BLaER1 treated with 17β-estradiol and CSF1 and Interleukin-3, amounts not matched to agents 10 nM and 100 nM (cell line): ENCODE measurements at regions not wholly inside any gene's neighbourhood (a gene's known extent, or its start where the extent isn't known, plus 50 kb on each side); places are given as distances from the start of the nearest gene placed in this dataset.
"Not testable (repeated sequence)": the region's sequence is repeated elsewhere in the genome, so short reads cannot be mapped to it uniquely, and the experiment has no call there.

Source experiments
- H3K27ac ChIP-seq, 11 experiments: shearing (Covaris generic); formaldehyde crosslinking; 2 replicates each; pipeline ENCODE4 v1.8.1; 2022
- H3K27me3 ChIP-seq, 11 experiments: shearing (Covaris generic); formaldehyde crosslinking; 2 replicates each; pipeline ENCODE4 v1.8.1; 2022
- H3K36me3 ChIP-seq, 11 experiments: shearing (Covaris generic); formaldehyde crosslinking; 2 replicates each; pipeline ENCODE4 v1.8.1; 2022
- H3K4me1 ChIP-seq, 10 experiments: shearing (Covaris generic); formaldehyde crosslinking; 2 replicates each; pipeline ENCODE4 v1.8.1; 2022
- H3K4me2 ChIP-seq, 11 experiments: shearing (Covaris generic); formaldehyde crosslinking; 2 replicates each; pipeline ENCODE4 v1.8.1; 2022
- H3K4me3 ChIP-seq, 10 experiments: shearing (Covaris generic); formaldehyde crosslinking; 2 replicates each; pipeline ENCODE4 v1.8.1; 2022
- H3K9ac ChIP-seq, 11 experiments: shearing (Covaris generic); formaldehyde crosslinking; 2 replicates each; pipeline ENCODE4 v1.8.1; 2022
- H3K9me3 ChIP-seq, 11 experiments: shearing (Covaris generic); formaldehyde crosslinking; replicated peaks in 1 of 11; 2 replicates each; pipeline ENCODE4 v1.8.1; 2022
- H4K20me1 ChIP-seq, 11 experiments: shearing (Covaris generic); formaldehyde crosslinking; 2 replicates each; pipeline ENCODE4 v1.8.1; 2022
- Cebpa-rat ChIP-seq, 11 experiments: shearing (Covaris generic); IDR thresholded peaks; 2 replicates each; pipeline ENCODE4 v1.8.1; 2022

GRCh38 chr5:118434522-118434921 lies 553.8 kb downstream of the DTWD2 start:
- no peak for TF ChIP-seq Cebpa-rat (IDR thresholded peaks at IDR 0.05)
- no peak overlapping the region for H3K27ac ChIP-seq
- H4K20me1 ChIP-seq: no peaks in the 10 kb centered on the region
- H3K36me3 ChIP-seq: no peaks in the 10 kb centered on the region
- no peak overlapping the region for H3K9ac ChIP-seq
- H3K4me3 ChIP-seq: no peak overlapping the region
- H3K4me2 ChIP-seq: no peak overlapping the region
- H3K4me1 ChIP-seq: peaks cover 0 to under 1% (median 0%) of the 10 kb centered on the region in 10 experiments; a peak in 2 of 20 replicates
- H3K27me3 ChIP-seq: no peaks in the 10 kb centered on the region
- no peaks in the 10 kb centered on the region for H3K9me3 ChIP-seq

DNA sequence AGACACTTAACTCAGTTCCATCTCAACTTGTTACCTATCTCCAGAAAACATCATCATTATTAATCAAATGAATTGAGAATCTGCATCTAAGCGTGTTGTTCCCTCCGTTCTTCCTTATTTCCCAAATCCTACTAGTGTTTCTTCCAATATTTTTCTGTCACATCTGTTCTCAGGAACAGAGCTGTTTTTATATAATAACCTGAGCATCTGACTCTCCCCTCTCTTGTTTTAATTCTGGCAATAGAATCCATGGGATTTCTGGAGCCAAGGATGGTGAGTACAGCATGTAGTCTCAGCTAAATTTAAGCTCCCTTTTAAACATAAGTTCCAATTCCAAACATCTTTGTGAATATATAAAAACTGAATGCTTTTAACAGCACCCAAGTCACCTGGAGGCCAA lies 558.3 kb downstream of the DTWD2 start:
- TF ChIP-seq Cebpa-rat (IDR thresholded peaks at IDR 0.05): no peak
- Histone ChIP-seq H3K36me3 (no peaks in the 10 kb centered on the region), H3K9me3 (peaks cover 0 to 12% (median 6%) of the 10 kb centered on the region in 11 experiments; a peak in 10 of 22 replicates), H3K9ac (no peak overlapping the region), H3K27me3 (no peaks in the 10 kb centered on the region), H3K4me2 (no peak overlapping the region), H4K20me1 (no peaks in the 10 kb centered on the region), H3K27ac (no peak overlapping the region), H3K4me1 (0 out of 20 replicates have a peak, but pooled peaks cover 0 to 3% (median 0%) of the 10 kb centered on the region in 10 experiments), H3K4me3 (no peak overlapping the region)

DNA sequence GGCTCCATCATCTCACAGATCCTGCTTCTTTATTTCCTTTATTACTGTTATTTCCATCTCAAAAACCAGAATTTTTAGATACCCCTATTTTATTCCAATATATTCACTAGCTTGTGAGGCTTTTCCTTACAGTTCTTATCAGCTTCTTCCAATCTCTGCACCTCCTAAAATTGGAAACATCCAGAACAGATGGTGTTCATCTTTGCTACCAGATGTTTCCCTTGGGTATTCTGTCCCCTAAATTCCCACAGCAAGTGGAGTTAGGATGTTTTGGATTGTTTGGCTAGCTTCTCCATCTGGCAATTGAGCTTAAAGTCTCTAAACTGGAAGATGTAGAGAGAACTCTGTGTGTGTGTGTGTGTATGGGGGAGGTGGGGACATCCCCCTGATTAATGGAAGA lies 580.4 kb downstream of the DTWD2 start:
- no peak for TF ChIP-seq Cebpa-rat (IDR thresholded peaks at IDR 0.05)
- H3K9ac ChIP-seq: no peak overlapping the region

GRCh38 chr5:118405650-118406061 lies 582.7 kb downstream of the DTWD2 start:
- Histone ChIP-seq H4K20me1 (no peaks in the 10 kb centered on the region), H3K36me3 (no peaks in the 10 kb centered on the region), H3K4me3 (no peak overlapping the region), H3K4me2 (no peak overlapping the region), H3K27ac (no peak overlapping the region), H3K9me3 (peaks cover 0 to 12% (median 0%) of the 10 kb centered on the region in 11 experiments; a peak in 5 of 22 replicates), H3K4me1 (no peaks in the 10 kb centered on the region), H3K27me3 (no peaks in the 10 kb centered on the region), H3K9ac (no peak overlapping the region)
- TF ChIP-seq Cebpa-rat (IDR thresholded peaks at IDR 0.05): no peak

More for the DNA sequence above, 580.4 kb downstream of the DTWD2 start:
- no peaks in the 10 kb centered on the region for H4K20me1 ChIP-seq
- H3K36me3 ChIP-seq: no peaks in the 10 kb centered on the region
- no peaks in the 10 kb centered on the region for H3K27me3 ChIP-seq
- H3K27ac ChIP-seq: no peak overlapping the region
- no peak overlapping the region for H3K4me2 ChIP-seq
- no peaks in the 10 kb centered on the region for H3K4me1 ChIP-seq
- H3K4me3 ChIP-seq: no peak overlapping the region
- peaks cover 0 to 4% (median 0%) of the 10 kb centered on the region in 11 experiments; a peak in 1 of 22 replicates for H3K9me3 ChIP-seq

DNA sequence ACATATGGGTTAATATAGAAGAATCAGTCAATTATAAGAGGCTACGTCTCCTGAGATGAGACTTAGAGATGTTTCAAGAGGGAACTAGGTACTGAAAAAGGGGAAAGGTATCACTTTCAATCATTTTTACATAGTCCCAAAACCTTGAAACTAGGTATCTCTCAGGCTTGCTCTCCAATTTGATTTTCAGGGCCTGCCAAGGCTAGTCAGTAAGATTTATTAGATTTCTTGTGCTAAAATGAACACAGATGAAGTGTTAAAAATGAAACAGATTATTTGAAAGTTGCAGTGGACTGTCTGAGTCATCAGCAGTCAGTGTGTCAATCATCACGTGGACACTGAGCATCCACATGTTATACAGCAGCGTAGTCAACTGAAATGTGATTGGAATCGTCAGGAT lies 591.1 kb downstream of the DTWD2 start:
- no peak for TF ChIP-seq Cebpa-rat (IDR thresholded peaks at IDR 0.05)
- H4K20me1 ChIP-seq: no peaks in the 10 kb centered on the region

DNA sequence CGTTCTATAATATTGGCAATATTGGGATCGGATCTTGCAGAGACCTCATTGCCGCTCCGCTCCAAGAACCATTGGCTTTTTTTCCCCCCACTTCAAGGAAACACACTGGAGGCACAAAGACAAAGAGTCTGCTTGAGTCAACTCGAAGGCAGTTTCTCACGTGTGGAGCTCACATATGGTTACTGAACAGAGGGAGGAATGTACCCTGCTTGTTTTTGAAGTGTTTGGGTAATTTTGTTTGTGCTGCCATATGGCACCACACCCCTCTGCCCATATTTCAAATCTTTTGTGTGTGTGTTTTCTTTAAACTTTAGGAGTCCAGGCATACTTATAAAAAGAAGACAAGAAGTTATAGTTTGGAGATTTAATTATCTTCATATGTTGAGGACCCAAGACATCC lies 595.9 kb downstream of the DTWD2 start:
- no peak overlapping the region for H3K27ac ChIP-seq
- no peaks in the 10 kb centered on the region for H3K9me3 ChIP-seq
- H3K36me3 ChIP-seq: no peaks in the 10 kb centered on the region
- no peaks in the 10 kb centered on the region for H3K27me3 ChIP-seq
- no peak for TF ChIP-seq Cebpa-rat (IDR thresholded peaks at IDR 0.05)
- H3K9ac ChIP-seq: no peak overlapping the region
- H4K20me1 ChIP-seq: no peaks in the 10 kb centered on the region
- no peaks in the 10 kb centered on the region for H3K4me1 ChIP-seq
- H3K4me2 ChIP-seq: no peak overlapping the region
- no peak overlapping the region for H3K4me3 ChIP-seq

More for the DNA sequence above, 591.1 kb downstream of the DTWD2 start:
- H3K9ac ChIP-seq: no peak overlapping the region
- no peak overlapping the region for H3K4me3 ChIP-seq
- H3K9me3 ChIP-seq: peaks cover 0 to 7% (median 0%) of the 10 kb centered on the region in 11 experiments; a peak in 4 of 22 replicates
- H3K27ac ChIP-seq: no peak overlapping the region
- H3K4me1 ChIP-seq: no peaks in the 10 kb centered on the region
- H3K27me3 ChIP-seq: no peaks in the 10 kb centered on the region
- H3K36me3 ChIP-seq: no peaks in the 10 kb centered on the region
- H3K4me2 ChIP-seq: no peak overlapping the region

DNA sequence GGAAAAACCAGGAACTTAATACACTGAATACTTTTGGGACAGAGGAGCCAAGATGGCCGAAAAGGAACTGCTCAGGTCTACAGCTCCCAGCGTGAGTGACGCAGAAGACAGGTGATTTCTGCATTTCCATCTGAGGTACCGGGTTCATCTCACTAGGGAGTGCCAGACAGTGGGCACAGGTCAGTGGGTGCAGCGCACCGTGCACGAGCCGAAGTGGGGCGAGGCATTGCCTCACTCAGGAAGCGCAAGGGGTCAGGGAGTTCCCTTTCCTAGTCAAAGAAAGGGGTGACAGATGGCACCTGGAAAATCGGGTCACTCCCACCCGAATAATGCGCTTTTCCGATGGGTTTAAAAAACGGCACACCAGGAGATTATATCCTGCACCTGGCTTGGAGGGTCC lies 605.4 kb downstream of the DTWD2 start:
- not testable (repeated sequence) for H3K27ac ChIP-seq, H3K4me3 ChIP-seq, H3K4me1 ChIP-seq, H3K4me2 ChIP-seq, H3K27me3 ChIP-seq, H3K36me3 ChIP-seq, H3K9ac ChIP-seq, H4K20me1 ChIP-seq, H3K9me3 ChIP-seq

DNA sequence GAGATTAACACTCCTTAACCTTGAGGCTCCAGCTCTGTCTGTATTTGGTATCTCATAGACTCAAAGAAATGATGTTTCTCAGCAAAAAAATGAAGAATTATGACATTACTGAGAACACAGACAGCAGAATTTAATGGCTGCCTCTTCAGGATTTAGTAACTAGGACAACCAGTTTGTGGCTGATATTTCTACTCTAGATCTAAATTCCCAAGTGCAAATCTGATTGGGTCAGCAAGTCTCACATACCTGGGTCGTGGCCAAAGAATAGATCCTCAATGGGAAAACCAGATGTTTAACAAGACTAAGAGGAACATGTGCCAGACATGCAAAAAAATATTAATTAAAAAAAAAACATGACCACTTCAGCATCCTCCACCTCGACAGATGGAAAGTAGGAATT lies 608.9 kb downstream of the DTWD2 start:
- TF ChIP-seq Cebpa-rat (IDR thresholded peaks at IDR 0.05): no peak
- H3K4me1 ChIP-seq: no peaks in the 10 kb centered on the region

DNA sequence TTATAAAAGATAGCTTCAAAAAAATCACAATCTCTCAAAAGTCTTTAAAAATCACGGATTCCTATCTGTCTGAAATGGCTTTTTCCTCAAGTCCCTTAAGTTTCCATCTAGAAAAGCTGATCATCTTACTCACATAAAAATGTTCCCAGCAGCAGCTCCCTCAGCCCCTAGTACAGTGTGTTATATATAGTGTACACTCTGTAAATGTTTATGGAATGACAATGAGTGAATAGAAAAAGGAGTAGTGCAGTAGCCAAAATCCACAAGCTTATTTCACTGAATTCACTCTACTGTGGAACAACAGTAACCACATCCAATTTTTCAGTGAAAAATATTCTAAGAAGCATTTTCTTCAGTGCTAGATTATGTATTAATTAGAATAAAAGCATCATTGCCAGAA lies 609.4 kb downstream of the DTWD2 start:
- H3K36me3 ChIP-seq: no peaks in the 10 kb centered on the region
- no peak overlapping the region for H3K27ac ChIP-seq
- H3K4me1 ChIP-seq: no peaks in the 10 kb centered on the region
- no peak overlapping the region for H3K4me2 ChIP-seq
- H3K9me3 ChIP-seq: no peaks in the 10 kb centered on the region
- H4K20me1 ChIP-seq: no peaks in the 10 kb centered on the region
- H3K27me3 ChIP-seq: no peaks in the 10 kb centered on the region
- H3K4me3 ChIP-seq: no peak overlapping the region
- TF ChIP-seq Cebpa-rat (IDR thresholded peaks at IDR 0.05): no peak
- H3K9ac ChIP-seq: no peak overlapping the region

More for the DNA sequence above, 608.9 kb downstream of the DTWD2 start:
- Histone ChIP-seq H3K9ac (no peak overlapping the region), H3K4me3 (no peak overlapping the region), H3K27me3 (no peaks in the 10 kb centered on the region), H4K20me1 (no peaks in the 10 kb centered on the region), H3K9me3 (no peaks in the 10 kb centered on the region), H3K4me2 (no peak overlapping the region), H3K27ac (no peak overlapping the region), H3K36me3 (no peaks in the 10 kb centered on the region)

- Histone ChIP-seq H3K4me2 (no peak overlapping the region), H3K36me3 (no peaks in the 10 kb centered on the region), H3K4me3 (no peak overlapping the region), H3K27ac (no peak overlapping the region), H3K9me3 (no peaks in the 10 kb centered on the region), H3K27me3 (no peaks in the 10 kb centered on the region), H3K9ac (no peak overlapping the region), H4K20me1 (no peaks in the 10 kb centered on the region), H3K4me1 (no peaks in the 10 kb centered on the region)
- TF ChIP-seq Cebpa-rat (IDR thresholded peaks at IDR 0.05): no peak
Observed at GRCh38 chr5:118377420-118377819, 610.9 kb downstream of the DTWD2 start.
